ENCODE measurements at regions not wholly inside any gene's neighbourhood (a gene's known extent, or its start where the extent isn't known, plus 50 kb on each side); places are given as distances from the start of the nearest gene placed in this dataset.
"Not testable (repeated sequence)": the region's sequence is repeated elsewhere in the genome, so short reads cannot be mapped to it uniquely, and the experiment has no call there.

- DNase-seq, result no peak
These were observed 423.1 kb upstream of the PITX2 start for GRCh38 chr4:111045992-111046391.

- no peak for DNase-seq
These were observed 423.9 kb upstream of the PITX2 start for GRCh38 chr4:111046811-111047210.

- no peak for DNase-seq
These were observed 425.4 kb upstream of the PITX2 start for GRCh38 chr4:111048316-111048715.

GRCh38 chr4:111064342-111064993 is 441.6 kb upstream of the PITX2 start:
- DNase-seq, result no peak

GRCh38 chr4:111066001-111066400 is 443.1 kb upstream of the PITX2 start:
- no peak for DNase-seq

- no peak for DNase-seq
These were observed 443.6 kb upstream of the PITX2 start for GRCh38 chr4:111066447-111066846.

GRCh38 chr4:111066887-111067286 is 444.0 kb upstream of the PITX2 start:
- DNase-seq, result no peak

- no peak for DNase-seq
These were observed 446.0 kb upstream of the PITX2 start for GRCh38 chr4:111068883-111069282.

- DNase-seq, result no peak
These were observed 447.5 kb upstream of the PITX2 start for GRCh38 chr4:111070390-111070789.

GRCh38 chr4:111074523-111075114 is 451.7 kb upstream of the PITX2 start:
- no peak for DNase-seq

- DNase-seq, result not testable (repeated sequence)
These were observed 453.4 kb upstream of the PITX2 start for GRCh38 chr4:111076299-111076698.

GRCh38 chr4:111108153-111108552 is 485.3 kb upstream of the PITX2 start:
- DNase-seq, result no peak

GRCh38 chr4:111113591-111113990 is 490.7 kb upstream of the PITX2 start:
- DNase-seq, result no peak

- no peak for DNase-seq
These were observed 493.0 kb upstream of the PITX2 start for GRCh38 chr4:111115881-111116280.

GRCh38 chr4:111120191-111120590 is 497.3 kb upstream of the PITX2 start:
- DNase-seq, result no peak

- DNase-seq, result no peak
These were observed 503.5 kb upstream of the PITX2 start for GRCh38 chr4:111126340-111126739.

GRCh38 chr4:111127841-111128240 is 505.0 kb upstream of the PITX2 start:
- DNase-seq, result no peak

- DNase-seq, result no peak
These were observed 505.4 kb upstream of the PITX2 start for GRCh38 chr4:111128327-111128726.

GRCh38 chr4:111136438-111136837 is 513.6 kb upstream of the PITX2 start:
- no peak for DNase-seq

GRCh38 chr4:111136967-111137366 is 514.1 kb upstream of the PITX2 start:
- DNase-seq, result no peak

GRCh38 chr4:111143510-111143909 is 520.6 kb upstream of the PITX2 start:
- no peak for DNase-seq

GRCh38 chr4:111154934-111155333 is 532.1 kb upstream of the PITX2 start:
- DNase-seq, result no peak

GRCh38 chr4:111164556-111164955 is 541.7 kb upstream of the PITX2 start:
- DNase-seq, result not testable (repeated sequence)

GRCh38 chr4:111174331-111174730 is 551.5 kb upstream of the PITX2 start:
- DNase-seq, result no peak

GRCh38 chr4:111178231-111178630 is 555.4 kb upstream of the PITX2 start:
- DNase-seq, result no peak

Data from inflammatory macrophage treated with lipopolysaccharide for 1 hour (primary cell).